CD4-positive, alpha-beta memory T cell (primary cell): ENCODE measurements at regions not wholly inside any gene's neighbourhood (a gene's known extent, or its start where the extent isn't known, plus 50 kb on each side); places are given as distances from the start of the nearest gene placed in this dataset.

Source experiments
- CTCF ChIA-PET: fragments of 350-600 bp; sonication (Branson Sonifier 250); formaldehyde crosslinking; loops from one replicate; lab custom pipeline; 2021; ENCODE audit warnings: inconsistent platforms; ENCODE audit not compliant: partially characterized antibody; lab: Charles Lee
- POLR2A ChIA-PET: fragments of 350-600 bp; sonication (Branson Sonifier 250); formaldehyde crosslinking; loops from one replicate; lab custom pipeline; 2021; ENCODE audit not compliant: partially characterized antibody; lab: Charles Lee
- DNase-seq, 5 donors: peaks; one replicate each; pipeline versions ENCODE4 v3.0.0 to v3.0.0-alpha.2; 2020 to 2022; ENCODE audit warnings: mixed read lengths in 1 of 5
- H3K27ac ChIP-seq: one replicate; pipeline ENCODE4 v1.7.0; 2013; ENCODE audit warnings: low read depth, low read length
- H3K27me3 ChIP-seq: 2 replicates; pipeline ENCODE4 v1.7.0; 2013; ENCODE audit warnings: mild to moderate bottlenecking, low read length, moderate library complexity; ENCODE audit not compliant: insufficient read depth
- H3K36me3 ChIP-seq: 2 replicates; pipeline ENCODE4 v1.7.0; 2013; ENCODE audit warnings: mild to moderate bottlenecking, low read length, moderate library complexity; ENCODE audit not compliant: insufficient read depth
- H3K4me1 ChIP-seq: 2 replicates; pipeline ENCODE4 v1.7.0; 2013; ENCODE audit warnings: mild to moderate bottlenecking, low read length, moderate library complexity; ENCODE audit not compliant: insufficient read depth
- H3K4me3 ChIP-seq, 2 donors: one replicate each; pipeline ENCODE4 v1.7.0; 2013; ENCODE audit warnings: low read length in 2 of 2, mild to moderate bottlenecking in 1 of 2
- H3K9me3 ChIP-seq, 2 donors: one replicate each; pipeline ENCODE4 v1.7.0; 2013; ENCODE audit warnings: low read length in 2 of 2, control low read depth in 1 of 2; ENCODE audit not compliant: control insufficient read depth in 1 of 2
- H3K27ac Mint-ChIP-seq, 7 donors: one replicate each; pipeline ENCODE4 v1.8.0; 2020 to 2021; ENCODE audit warnings: mixed read lengths in 7 of 7, mild to moderate bottlenecking in 6 of 7, inconsistent platforms in 3 of 7, moderate library complexity in 3 of 7
- H3K27me3 Mint-ChIP-seq, 2 donors: one replicate each; pipeline ENCODE4 v1.8.0; 2020 to 2021; ENCODE audit warnings: mixed read lengths in 2 of 2
- H3K36me3 Mint-ChIP-seq, 2 donors: one replicate each; pipeline ENCODE4 v1.8.0; 2020 to 2021; ENCODE audit warnings: mixed read lengths in 2 of 2, inconsistent platforms in 1 of 2, mild to moderate bottlenecking in 1 of 2
- H3K4me1 Mint-ChIP-seq, 4 donors: one replicate each; pipeline ENCODE4 v1.8.0; 2020 to 2021; ENCODE audit warnings: mixed read lengths in 4 of 4, mild to moderate bottlenecking in 1 of 4
- H3K4me3 Mint-ChIP-seq, 8 donors: one replicate each; pipeline ENCODE4 v1.8.0; 2020 to 2021; ENCODE audit warnings: mixed read lengths in 8 of 8, mild to moderate bottlenecking in 7 of 8, moderate library complexity in 6 of 8, inconsistent platforms in 3 of 8
- H3K9me3 Mint-ChIP-seq, 8 donors: one replicate each; pipeline ENCODE4 v1.8.0; 2020 to 2021; ENCODE audit warnings: mixed read lengths in 8 of 8, mild to moderate bottlenecking in 5 of 8, inconsistent platforms in 3 of 8, moderate library complexity in 1 of 8
- intact Hi-C: fragments of 100-400 bp; cut with micrococcal nuclease; formaldehyde crosslinking; loops from one replicate; pipeline ENCODE4 v1.15.1; 2023

GRCh38 chr7:25820432-25821040 is 331.5 kb upstream of the NFE2L3 start:
- Histone ChIP-seq H3K9me3 (no peaks in the 10 kb centered on the region), H3K27ac (no peak overlapping the region), H3K27me3 (no peaks in the 10 kb centered on the region), H3K4me1 (no peaks in the 10 kb centered on the region), H3K4me3 (no peak overlapping the region), H3K36me3 (no peaks in the 10 kb centered on the region)
- Mint-ChIP-seq H3K4me1 (no peaks in the 10 kb centered on the region), H3K27me3 (peaks cover 22 to 61% of the 10 kb centered on the region in 2 donors), H3K9me3 (peaks cover 0 to 5% (median 2%) of the 10 kb centered on the region in 8 donors), H3K27ac (no peak overlapping the region), H3K36me3 (no peaks in the 10 kb centered on the region), H3K4me3 (no peak overlapping the region)
- DNase-seq: no peak
- CTCF ChIA-PET: no interaction called here
- intact Hi-C loops: no loop called here
- POLR2A ChIA-PET: no interaction called here

DNA sequence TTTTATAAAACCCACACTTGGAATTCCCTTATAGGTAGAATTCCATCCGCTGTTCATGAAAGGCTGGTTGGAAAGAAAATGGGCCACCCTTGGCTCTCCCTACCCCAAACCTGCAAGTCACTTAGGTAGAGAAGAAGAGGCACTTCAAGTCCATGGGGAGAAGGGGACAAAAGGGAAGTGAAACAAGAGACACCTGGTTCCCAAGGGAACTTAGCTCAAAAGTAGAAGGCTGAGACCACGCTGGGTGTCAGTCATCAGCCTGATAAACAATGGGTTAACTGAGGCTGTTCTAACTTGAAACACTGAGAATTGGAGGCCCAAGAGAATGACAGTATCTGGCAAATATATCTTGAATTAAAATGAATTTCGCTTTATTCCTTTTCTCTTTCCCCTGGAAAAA is 330.8 kb upstream of the NFE2L3 start:
- POLR2A ChIA-PET: no interaction called here
- Histone ChIP-seq H3K4me1 (no peaks in the 10 kb centered on the region), H3K27me3 (no peaks in the 10 kb centered on the region), H3K9me3 (no peaks in the 10 kb centered on the region), H3K36me3 (no peaks in the 10 kb centered on the region), H3K27ac (no peak overlapping the region), H3K4me3 (no peak overlapping the region)
- Mint-ChIP-seq H3K4me3 (no peak overlapping the region), H3K9me3 (peaks cover 0 to 5% (median under 1%) of the 10 kb centered on the region in 8 donors), H3K4me1 (no peaks in the 10 kb centered on the region), H3K27ac (no peak overlapping the region), H3K27me3 (peaks cover 20 to 63% of the 10 kb centered on the region in 2 donors), H3K36me3 (no peaks in the 10 kb centered on the region)
- intact Hi-C loops: no loop called here
- no peak for DNase-seq
- CTCF ChIA-PET: no interaction called here

GRCh38 chr7:25822823-25823222 is 329.2 kb upstream of the NFE2L3 start:
- Histone ChIP-seq H3K9me3 (no peaks in the 10 kb centered on the region), H3K36me3 (no peaks in the 10 kb centered on the region), H3K4me1 (no peaks in the 10 kb centered on the region), H3K4me3 (no peak overlapping the region), H3K27ac (no peak overlapping the region), H3K27me3 (no peaks in the 10 kb centered on the region)
- Mint-ChIP-seq H3K27me3 (peaks cover 22 to 59% of the 10 kb centered on the region in 2 donors), H3K36me3 (no peaks in the 10 kb centered on the region), H3K9me3 (peaks cover 0 to 2% (median 0%) of the 10 kb centered on the region in 8 donors), H3K27ac (no peak overlapping the region), H3K4me3 (no peak overlapping the region), H3K4me1 (no peaks in the 10 kb centered on the region)
- ChIA-PET CTCF (no interaction called here), POLR2A (no interaction called here)
- intact Hi-C loops: no loop called here
- DNase-seq: no peak

DNA sequence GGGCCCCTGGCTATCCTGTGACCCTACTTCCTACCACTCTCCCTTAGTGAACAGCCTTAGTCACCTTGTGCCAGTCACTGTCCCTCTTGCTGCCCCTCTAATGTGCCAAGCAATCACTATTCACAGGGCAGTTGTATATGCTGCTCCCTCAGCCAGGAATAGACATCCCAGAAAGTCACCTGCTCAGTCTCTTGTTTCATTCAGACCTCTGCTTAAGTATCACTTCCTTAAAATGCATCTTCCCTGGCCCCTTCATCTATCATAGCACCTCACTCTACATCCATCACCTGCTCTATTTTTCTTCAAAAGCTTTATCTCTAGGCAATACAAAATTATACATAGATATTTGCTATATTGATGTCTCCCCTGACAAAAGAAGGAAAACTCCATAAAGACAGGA is 328.4 kb upstream of the NFE2L3 start:
- H3K36me3 Mint-ChIP-seq: no peaks in the 10 kb centered on the region
- DNase-seq: no peak
- Histone ChIP-seq H3K4me3 (no peak overlapping the region), H3K4me1 (no peaks in the 10 kb centered on the region), H3K36me3 (no peaks in the 10 kb centered on the region), H3K27ac (no peak overlapping the region), H3K9me3 (no peaks in the 10 kb centered on the region), H3K27me3 (no peaks in the 10 kb centered on the region)
- H3K27ac Mint-ChIP-seq: no peak overlapping the region
- intact Hi-C loops: no loop called here
- ChIA-PET POLR2A (no interaction called here), CTCF (no interaction called here)
- H3K9me3 Mint-ChIP-seq: peaks cover 0 to 6% (median 0%) of the 10 kb centered on the region in 8 donors
- H3K4me1 Mint-ChIP-seq: no peaks in the 10 kb centered on the region
- H3K4me3 Mint-ChIP-seq: no peak overlapping the region
- peaks cover 27 to 58% of the 10 kb centered on the region in 2 donors for H3K27me3 Mint-ChIP-seq

DNA sequence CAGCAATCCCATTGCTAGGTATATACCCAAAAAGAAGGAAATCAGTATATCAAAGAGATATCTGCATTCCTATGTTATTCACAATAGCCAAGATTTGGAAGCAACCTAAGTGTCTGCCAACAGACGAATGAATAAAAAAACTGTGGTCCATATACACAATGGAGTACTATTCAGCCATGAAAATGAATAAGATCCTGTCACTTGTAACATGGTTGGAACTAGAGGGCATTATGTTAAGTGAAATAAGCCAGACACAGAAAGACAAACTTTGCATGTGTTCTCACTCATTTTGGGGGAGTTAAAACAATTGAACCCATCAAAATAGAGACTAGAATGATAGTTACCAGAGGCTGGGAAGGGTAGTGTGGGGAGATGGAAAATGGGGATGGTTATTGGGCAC is 323.5 kb upstream of the NFE2L3 start:
- H3K4me1 ChIP-seq: no peaks in the 10 kb centered on the region
- POLR2A ChIA-PET: no interaction called here
- no peak overlapping the region for H3K27ac ChIP-seq
- Mint-ChIP-seq H3K27me3 (peaks cover 25 to 38% of the 10 kb centered on the region in 2 donors), H3K4me1 (no peaks in the 10 kb centered on the region), H3K27ac (no peak overlapping the region), H3K9me3 (peaks cover 0 to 6% (median 0%) of the 10 kb centered on the region in 8 donors), H3K4me3 (no peak overlapping the region), H3K36me3 (no peaks in the 10 kb centered on the region)
- H3K27me3 ChIP-seq: no peaks in the 10 kb centered on the region
- no peak for DNase-seq
- CTCF ChIA-PET: no interaction called here
- H3K36me3 ChIP-seq: no peaks in the 10 kb centered on the region
- H3K4me3 ChIP-seq: no peak overlapping the region
- intact Hi-C loops: no loop called here
- no peaks in the 10 kb centered on the region for H3K9me3 ChIP-seq

GRCh38 chr7:25829663-25830062 is 322.3 kb upstream of the NFE2L3 start:
- H3K9me3 Mint-ChIP-seq: peaks cover 0 to 6% (median 0%) of the 10 kb centered on the region in 8 donors
- no peak overlapping the region for H3K27ac Mint-ChIP-seq

DNA sequence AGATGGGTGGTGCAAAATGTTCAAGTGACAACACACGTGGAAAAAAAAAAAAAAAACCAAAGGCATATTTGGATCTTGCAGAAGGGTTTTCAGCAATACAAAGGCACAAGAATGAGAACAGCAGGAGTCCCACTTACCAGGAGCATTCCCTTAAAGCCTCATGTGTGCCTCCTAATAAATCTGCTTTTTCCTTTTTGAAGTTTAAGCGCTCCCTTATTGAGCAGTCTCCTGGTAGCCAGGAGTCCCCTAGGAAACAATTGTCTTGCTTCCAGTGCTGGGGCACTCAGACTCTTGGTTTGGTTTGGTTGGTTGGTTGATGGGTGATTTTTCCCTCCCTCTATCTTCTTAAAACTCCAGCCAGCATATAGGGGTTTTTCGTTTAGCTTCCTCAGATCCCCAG is 321.8 kb upstream of the NFE2L3 start:
- H3K27me3 Mint-ChIP-seq: peaks cover 22 to 27% of the 10 kb centered on the region in 2 donors
- Histone ChIP-seq H3K36me3 (no peaks in the 10 kb centered on the region), H3K27ac (no peak overlapping the region), H3K9me3 (no peaks in the 10 kb centered on the region), H3K4me3 (no peak overlapping the region), H3K27me3 (no peaks in the 10 kb centered on the region), H3K4me1 (no peaks in the 10 kb centered on the region)
- no peaks in the 10 kb centered on the region for H3K4me1 Mint-ChIP-seq
- ChIA-PET POLR2A (no interaction called here), CTCF (no interaction called here)
- no peaks in the 10 kb centered on the region for H3K36me3 Mint-ChIP-seq
- DNase-seq: no peak
- H3K9me3 Mint-ChIP-seq: peaks cover 0 to 6% (median 0%) of the 10 kb centered on the region in 8 donors
- intact Hi-C loops: no loop called here
- no peak overlapping the region for H3K27ac Mint-ChIP-seq
- H3K4me3 Mint-ChIP-seq: no peak overlapping the region

More at GRCh38 chr7:25829663-25830062, 322.3 kb upstream of the NFE2L3 start:
- no peaks in the 10 kb centered on the region for H3K4me1 Mint-ChIP-seq
- no peaks in the 10 kb centered on the region for H3K36me3 Mint-ChIP-seq
- Histone ChIP-seq H3K4me3 (no peak overlapping the region), H3K9me3 (no peaks in the 10 kb centered on the region), H3K27me3 (no peaks in the 10 kb centered on the region), H3K4me1 (no peaks in the 10 kb centered on the region), H3K36me3 (no peaks in the 10 kb centered on the region), H3K27ac (no peak overlapping the region)
- no peak for DNase-seq
- CTCF ChIA-PET: no interaction called here
- no peak overlapping the region for H3K4me3 Mint-ChIP-seq
- intact Hi-C loops: no loop called here
- peaks cover 25 to 28% of the 10 kb centered on the region in 2 donors for H3K27me3 Mint-ChIP-seq
- POLR2A ChIA-PET: no interaction called here
